A549 (cell line): ENCODE measurements at regions not wholly inside any gene's neighbourhood (a gene's known extent, or its start where the extent isn't known, plus 50 kb on each side); places are given as distances from the start of the nearest gene placed in this dataset.

ENCODE experiments used
- BHLHE40 ChIP-seq: IDR thresholded peaks from 2 replicates; pipeline ENCODE4 v1.6.1; 2012; ENCODE audit warnings: low read depth, low read length, inconsistent platforms
- EP300 ChIP-seq, 2 experiments: fragments of >200 bp; sonication (Bioruptor Twin); formaldehyde crosslinking; IDR thresholded peaks; 2 replicates in 1 of 2; 3 replicates in 1 of 2; pipeline ENCODE4 v1.6.1; 2016 to 2017
- HMGXB4 ChIP-seq: fragments of 250-450 bp; sonication (Bioruptor Pico); IDR thresholded peaks from 2 replicates; pipeline ENCODE4 v1.5.0; 2021; ENCODE audit warnings: mild to moderate bottlenecking, moderate library complexity, borderline replicate concordance
- HOXB13 ChIP-seq: fragments of 250-450 bp; sonication (Bioruptor Pico); IDR thresholded peaks from 2 replicates; pipeline ENCODE4 v1.5.0; 2020; ENCODE audit warnings: low read depth, mild to moderate bottlenecking, moderate library complexity
- JUN ChIP-seq, 2 experiments: fragments of >200 bp; sonication (Bioruptor Twin); formaldehyde crosslinking; IDR thresholded peaks; 2 replicates in 1 of 2; 3 replicates in 1 of 2; pipeline ENCODE4 v1.6.1; 2016 to 2017
- POLR2A ChIP-seq: IDR thresholded peaks from 2 replicates; pipeline ENCODE4 v1.6.1; 2012; ENCODE audit warnings: mild to moderate bottlenecking, low read length
- REST ChIP-seq: fragments of 200-600 bp; sonication (generic); IDR thresholded peaks from 2 replicates; pipeline ENCODE4 v1.6.1; 2016; ENCODE audit warnings: antibody characterized with exemption, mild to moderate bottlenecking, moderate library complexity
- RNF2 ChIP-seq: fragments of 200-600 bp; sonication (generic); IDR thresholded peaks from 2 replicates; pipeline ENCODE4 v1.6.1; 2016; ENCODE audit warnings: low read depth, mild to moderate bottlenecking, antibody characterized with exemption, moderate library complexity, borderline replicate concordance
- ZC3H11A ChIP-seq: fragments of 450-650 bp; IDR thresholded peaks from 2 replicates; pipeline ENCODE4 v1.6.1; 2014; ENCODE audit warnings: antibody characterized with exemption, mild to moderate bottlenecking
- TF ChIP-seq, protein P1 (sequence below): fragments of >200 bp; sonication (Bioruptor Twin); formaldehyde crosslinking; IDR thresholded peaks from 3 replicates; pipeline ENCODE4 v1.5.1; 2016

DNA sequence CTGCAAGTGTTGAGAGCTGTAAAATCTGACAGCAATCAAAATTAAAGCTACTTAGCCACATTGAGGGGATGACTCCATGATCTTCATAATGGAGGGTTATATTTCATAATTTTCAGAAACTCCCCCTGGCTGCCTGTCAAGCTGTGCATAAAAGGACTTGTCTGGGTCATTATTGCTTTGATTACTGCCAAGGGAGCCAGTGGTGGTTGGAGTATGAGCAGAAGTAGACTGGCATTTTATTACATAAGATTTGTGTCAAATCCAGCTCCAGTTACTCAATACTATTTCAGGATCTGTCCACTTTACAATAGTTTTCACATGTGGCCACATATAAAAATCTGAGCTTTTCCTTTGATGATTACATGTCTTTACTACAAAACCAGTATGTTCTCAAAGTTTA, 108.9 kb upstream of the SLC5A12 start:
- TF ChIP-seq EP300 (IDR thresholded peaks at IDR 0.05) (no peak), JUN (IDR thresholded peaks at IDR 0.05) (no peak), HMGXB4 (CRISPR knock-in tag) (no peak), RNF2 (no peak), BHLHE40 (no peak), REST (no peak), ZC3H11A (no peak), POLR2A (no peak), HOXB13 (CRISPR knock-in tag) (no peak)
- TF ChIP-seq, protein P1, sequence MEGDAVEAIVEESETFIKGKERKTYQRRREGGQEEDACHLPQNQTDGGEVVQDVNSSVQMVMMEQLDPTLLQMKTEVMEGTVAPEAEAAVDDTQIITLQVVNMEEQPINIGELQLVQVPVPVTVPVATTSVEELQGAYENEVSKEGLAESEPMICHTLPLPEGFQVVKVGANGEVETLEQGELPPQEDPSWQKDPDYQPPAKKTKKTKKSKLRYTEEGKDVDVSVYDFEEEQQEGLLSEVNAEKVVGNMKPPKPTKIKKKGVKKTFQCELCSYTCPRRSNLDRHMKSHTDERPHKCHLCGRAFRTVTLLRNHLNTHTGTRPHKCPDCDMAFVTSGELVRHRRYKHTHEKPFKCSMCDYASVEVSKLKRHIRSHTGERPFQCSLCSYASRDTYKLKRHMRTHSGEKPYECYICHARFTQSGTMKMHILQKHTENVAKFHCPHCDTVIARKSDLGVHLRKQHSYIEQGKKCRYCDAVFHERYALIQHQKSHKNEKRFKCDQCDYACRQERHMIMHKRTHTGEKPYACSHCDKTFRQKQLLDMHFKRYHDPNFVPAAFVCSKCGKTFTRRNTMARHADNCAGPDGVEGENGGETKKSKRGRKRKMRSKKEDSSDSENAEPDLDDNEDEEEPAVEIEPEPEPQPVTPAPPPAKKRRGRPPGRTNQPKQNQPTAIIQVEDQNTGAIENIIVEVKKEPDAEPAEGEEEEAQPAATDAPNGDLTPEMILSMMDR, result no peak
